ENCODE measurements at regions not wholly inside any gene's neighbourhood (a gene's known extent, or its start where the extent isn't known, plus 50 kb on each side); places are given as distances from the start of the nearest gene placed in this dataset.

DNA sequence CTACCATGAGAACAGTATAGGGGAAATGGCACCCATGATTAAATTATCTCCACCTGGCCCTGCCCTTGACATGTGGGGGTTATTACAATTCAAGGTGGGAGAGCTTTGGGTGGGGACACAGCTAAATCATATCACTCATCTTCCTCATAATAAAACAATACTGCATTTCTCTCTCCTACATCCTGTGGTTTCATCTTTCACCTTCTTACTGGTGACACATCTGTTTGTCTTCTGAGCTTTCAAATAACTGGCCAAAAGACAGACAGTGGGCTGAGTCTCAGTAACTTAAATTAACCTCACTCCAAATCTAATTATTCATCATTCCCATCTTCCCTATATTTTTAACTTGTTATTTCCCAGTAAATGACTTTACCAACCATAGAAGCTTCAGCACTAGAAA lies 729.7 kb upstream of the USP15 start:
- in situ Hi-C loops (cut with MboI; ENCODE audit: low sequenced_read_pairs, unreplicated experiment), result no loop called here
- DNase-seq (ENCODE audit: low spot score), result no peak

DNA sequence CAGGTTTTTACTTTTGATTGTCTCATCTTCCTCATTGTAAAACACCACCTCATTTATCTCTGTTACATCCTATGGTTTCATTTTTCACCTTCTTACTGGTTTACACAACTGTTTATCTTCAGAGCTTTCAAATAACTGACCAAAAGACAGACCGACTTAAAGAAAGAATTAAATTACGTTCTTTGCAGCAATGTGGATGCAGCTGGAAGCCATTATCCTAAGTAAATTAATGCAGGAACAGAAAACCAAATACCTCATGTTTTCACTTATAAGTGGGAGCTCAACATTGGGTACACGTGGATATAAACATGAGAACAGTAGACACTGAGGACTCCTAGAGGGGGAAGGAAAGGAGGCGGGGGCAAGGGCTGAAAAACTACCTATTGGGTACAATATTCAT lies 729.0 kb upstream of the USP15 start:
- in situ Hi-C loops (cut with MboI; ENCODE audit: low sequenced_read_pairs, unreplicated experiment), result no loop called here
- no peak for DNase-seq (ENCODE audit: low spot score)
- TF ChIP-seq, protein P1, sequence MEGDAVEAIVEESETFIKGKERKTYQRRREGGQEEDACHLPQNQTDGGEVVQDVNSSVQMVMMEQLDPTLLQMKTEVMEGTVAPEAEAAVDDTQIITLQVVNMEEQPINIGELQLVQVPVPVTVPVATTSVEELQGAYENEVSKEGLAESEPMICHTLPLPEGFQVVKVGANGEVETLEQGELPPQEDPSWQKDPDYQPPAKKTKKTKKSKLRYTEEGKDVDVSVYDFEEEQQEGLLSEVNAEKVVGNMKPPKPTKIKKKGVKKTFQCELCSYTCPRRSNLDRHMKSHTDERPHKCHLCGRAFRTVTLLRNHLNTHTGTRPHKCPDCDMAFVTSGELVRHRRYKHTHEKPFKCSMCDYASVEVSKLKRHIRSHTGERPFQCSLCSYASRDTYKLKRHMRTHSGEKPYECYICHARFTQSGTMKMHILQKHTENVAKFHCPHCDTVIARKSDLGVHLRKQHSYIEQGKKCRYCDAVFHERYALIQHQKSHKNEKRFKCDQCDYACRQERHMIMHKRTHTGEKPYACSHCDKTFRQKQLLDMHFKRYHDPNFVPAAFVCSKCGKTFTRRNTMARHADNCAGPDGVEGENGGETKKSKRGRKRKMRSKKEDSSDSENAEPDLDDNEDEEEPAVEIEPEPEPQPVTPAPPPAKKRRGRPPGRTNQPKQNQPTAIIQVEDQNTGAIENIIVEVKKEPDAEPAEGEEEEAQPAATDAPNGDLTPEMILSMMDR (IDR thresholded peaks at IDR 0.05; ENCODE audit: borderline replicate concordance, control extremely low read depth, extremely low read depth, insufficient read depth, missing control alignments), result no peak

More for the DNA sequence above, 729.7 kb upstream of the USP15 start:
- TF ChIP-seq, protein P1 (IDR thresholded peaks at IDR 0.05; ENCODE audit: borderline replicate concordance, control extremely low read depth, extremely low read depth, insufficient read depth, missing control alignments), result no peak

DNA sequence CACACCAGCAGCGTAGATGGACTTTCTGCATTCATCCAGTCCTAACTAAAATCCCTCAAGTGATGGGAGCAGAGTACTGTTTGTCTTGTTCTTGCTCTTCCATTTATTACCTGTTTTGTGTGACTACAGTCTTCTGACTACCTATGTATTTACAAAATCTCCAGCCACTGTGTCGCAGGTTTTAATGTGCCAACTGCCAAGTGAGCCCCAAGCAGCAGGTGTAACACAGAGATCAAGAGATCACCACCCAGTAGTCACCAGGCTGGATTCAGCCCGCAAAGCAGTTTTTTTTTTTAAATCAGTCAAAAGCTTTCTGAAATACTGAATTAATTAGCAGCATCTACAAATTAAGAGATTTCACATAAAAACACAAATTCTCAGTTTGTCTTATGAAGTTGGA lies 724.1 kb upstream of the USP15 start:
- DNase-seq (ENCODE audit: low spot score), result no peak
- in situ Hi-C loops (cut with MboI; ENCODE audit: low sequenced_read_pairs, unreplicated experiment), result no loop called here

DNA sequence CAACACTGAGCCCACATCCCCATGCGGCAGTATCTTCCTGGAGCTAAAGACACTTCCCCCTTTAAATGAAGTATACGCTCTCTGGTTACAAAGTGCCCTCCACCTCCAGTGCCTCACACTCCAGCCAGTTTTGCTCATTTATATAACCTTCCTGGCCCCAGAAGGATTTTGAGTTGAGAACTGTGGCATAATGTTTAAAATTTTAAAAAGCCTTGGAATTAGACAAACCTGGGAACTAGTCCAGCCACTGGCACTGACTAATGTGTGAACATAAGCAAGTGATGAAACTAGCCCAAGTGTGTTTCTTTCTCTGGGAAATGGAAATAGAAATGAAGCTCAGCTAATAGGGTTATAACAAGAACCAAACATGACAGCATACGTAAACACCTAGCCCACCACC lies 723.7 kb upstream of the USP15 start:
- TF ChIP-seq, protein P1 (IDR thresholded peaks at IDR 0.05; ENCODE audit: borderline replicate concordance, control extremely low read depth, extremely low read depth, insufficient read depth, missing control alignments), result no peak
- DNase-seq (ENCODE audit: low spot score), result no peak
- in situ Hi-C loops (cut with MboI; ENCODE audit: low sequenced_read_pairs, unreplicated experiment), result no loop called here

More for the DNA sequence above, 724.1 kb upstream of the USP15 start:
- TF ChIP-seq, protein P1 (IDR thresholded peaks at IDR 0.05; ENCODE audit: borderline replicate concordance, control extremely low read depth, extremely low read depth, insufficient read depth, missing control alignments), result no peak

DNA sequence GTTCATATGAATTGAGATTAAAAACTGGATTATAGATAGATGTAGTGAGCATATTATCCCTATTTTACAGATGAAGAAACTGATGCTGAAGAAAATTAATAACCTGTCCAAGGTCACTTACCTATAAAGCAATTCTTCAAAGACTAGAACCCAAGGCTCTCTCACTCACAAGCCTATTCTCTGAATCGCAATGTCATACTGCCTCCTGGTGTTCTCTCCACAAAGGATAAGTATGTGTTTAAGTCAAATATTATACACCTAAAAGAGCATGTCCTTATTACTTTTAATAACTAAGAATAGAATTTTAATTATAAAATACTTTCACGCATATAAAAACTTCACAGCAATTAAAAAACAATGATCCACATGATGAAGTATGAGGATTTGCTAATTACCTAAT lies 721.3 kb upstream of the USP15 start:
- TF ChIP-seq, protein P1 (IDR thresholded peaks at IDR 0.05; ENCODE audit: borderline replicate concordance, control extremely low read depth, extremely low read depth, insufficient read depth, missing control alignments), result no peak
- no peak for DNase-seq (ENCODE audit: low spot score)
- in situ Hi-C loops (cut with MboI; ENCODE audit: low sequenced_read_pairs, unreplicated experiment), result no loop called here

DNA sequence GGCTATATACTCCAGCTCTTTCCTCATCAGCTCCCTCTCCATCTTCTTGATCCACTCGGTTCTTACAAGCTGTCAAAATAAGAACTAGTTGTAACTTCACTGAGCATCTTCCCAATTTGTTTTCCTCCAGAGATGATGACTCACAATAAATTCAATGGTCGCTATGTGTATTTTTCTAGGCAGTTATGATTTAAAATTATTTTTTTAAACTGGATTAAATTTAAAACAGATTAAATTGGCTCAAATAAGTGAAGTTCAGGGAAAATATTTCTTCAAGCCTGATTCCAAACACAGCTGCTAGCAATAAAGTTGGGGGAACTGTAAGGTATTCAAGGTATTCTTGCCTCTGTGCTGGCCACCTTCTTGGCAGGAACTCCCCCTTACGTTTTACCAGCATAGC lies 717.7 kb upstream of the USP15 start:
- TF ChIP-seq, protein P1 (IDR thresholded peaks at IDR 0.05; ENCODE audit: borderline replicate concordance, control extremely low read depth, extremely low read depth, insufficient read depth, missing control alignments), result no peak
- in situ Hi-C loops (cut with MboI; ENCODE audit: low sequenced_read_pairs, unreplicated experiment), result no loop called here
- no peak for DNase-seq (ENCODE audit: low spot score)

DNA sequence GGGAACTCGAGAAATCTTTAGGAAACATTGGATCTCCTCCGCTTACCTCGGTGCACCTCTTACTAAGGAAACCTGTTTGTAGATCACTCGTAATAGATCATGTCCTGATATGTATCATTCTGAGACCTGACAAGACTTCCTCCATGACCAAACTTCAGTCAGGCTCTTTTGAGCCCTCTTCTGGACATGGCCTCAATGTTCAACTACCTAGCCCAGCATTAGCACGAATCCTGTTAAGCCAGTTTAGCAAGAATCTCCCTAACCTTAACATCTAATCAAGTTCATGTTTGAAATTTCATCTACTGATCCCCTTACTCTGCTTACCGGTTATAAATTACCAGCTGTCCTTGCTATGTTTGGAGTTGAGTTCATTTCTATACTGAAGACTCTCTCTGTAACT lies 713.9 kb upstream of the USP15 start:
- in situ Hi-C loops (cut with MboI; ENCODE audit: low sequenced_read_pairs, unreplicated experiment), result no loop called here
- DNase-seq (ENCODE audit: low spot score), result no peak

More for the DNA sequence above, 713.9 kb upstream of the USP15 start:
- TF ChIP-seq, protein P1 (IDR thresholded peaks at IDR 0.05; ENCODE audit: borderline replicate concordance, control extremely low read depth, extremely low read depth, insufficient read depth, missing control alignments), result no peak

Measured in GM13976 (cell line).